ENCODE measurements at regions not wholly inside any gene's neighbourhood (a gene's known extent, or its start where the extent isn't known, plus 50 kb on each side); places are given as distances from the start of the nearest gene placed in this dataset.
A peak's percentile ranks its signal among the peaks of the same experiment; 100 is the strongest.

DNA sequence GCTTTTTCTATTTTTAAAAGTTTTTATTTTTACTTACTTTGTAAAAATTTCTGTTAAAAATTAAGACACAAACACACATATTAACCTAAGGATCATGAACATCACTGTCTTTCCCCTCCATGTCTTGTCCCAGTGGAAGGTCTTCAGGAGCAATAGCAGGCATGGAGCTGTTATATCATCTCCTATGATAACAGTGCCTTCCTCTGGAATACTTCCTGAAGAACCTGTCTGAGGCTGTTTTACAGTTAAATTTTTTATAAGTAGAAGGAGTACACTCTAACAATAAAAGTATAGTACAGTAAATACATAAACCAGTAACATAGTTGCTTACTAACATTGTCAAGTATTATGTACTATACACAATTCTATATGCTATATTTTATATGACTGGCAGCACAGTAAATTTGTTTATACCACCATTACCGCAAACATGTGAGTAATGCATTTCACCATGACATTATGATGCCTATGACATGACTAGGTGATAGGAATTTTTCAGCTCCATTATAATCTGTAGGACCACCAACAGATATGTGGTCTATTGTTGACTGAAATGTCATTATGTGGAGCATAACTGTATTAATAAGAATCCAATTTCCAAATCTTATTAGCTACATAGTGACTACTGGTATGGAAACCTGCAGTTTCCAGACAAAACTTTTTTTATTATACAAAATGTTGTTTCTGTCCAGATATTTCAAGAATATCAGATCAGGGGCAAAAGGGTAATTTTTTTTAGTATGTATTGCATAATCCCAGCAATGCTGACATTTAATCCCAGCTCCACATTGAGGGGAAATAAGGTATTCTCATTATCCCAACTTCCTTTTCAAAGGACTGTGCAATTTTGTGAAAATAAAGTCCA is 337.2 kb upstream of the SLC39A10 start:
- no peaks in the 10 kb centered on the region for H3K4me1 ChIP-seq (ENCODE audit: control insufficient read depth in 1 of 2, low read depth in 2 of 2)
- H3K36me3 ChIP-seq, result no peaks in the 10 kb centered on the region
- H3K27me3 ChIP-seq (replicated peaks; ENCODE audit: insufficient read depth), result no peaks in the 10 kb centered on the region
- DNase-seq (ENCODE audit: low spot score), result no peak
- TF ChIP-seq, protein P1, sequence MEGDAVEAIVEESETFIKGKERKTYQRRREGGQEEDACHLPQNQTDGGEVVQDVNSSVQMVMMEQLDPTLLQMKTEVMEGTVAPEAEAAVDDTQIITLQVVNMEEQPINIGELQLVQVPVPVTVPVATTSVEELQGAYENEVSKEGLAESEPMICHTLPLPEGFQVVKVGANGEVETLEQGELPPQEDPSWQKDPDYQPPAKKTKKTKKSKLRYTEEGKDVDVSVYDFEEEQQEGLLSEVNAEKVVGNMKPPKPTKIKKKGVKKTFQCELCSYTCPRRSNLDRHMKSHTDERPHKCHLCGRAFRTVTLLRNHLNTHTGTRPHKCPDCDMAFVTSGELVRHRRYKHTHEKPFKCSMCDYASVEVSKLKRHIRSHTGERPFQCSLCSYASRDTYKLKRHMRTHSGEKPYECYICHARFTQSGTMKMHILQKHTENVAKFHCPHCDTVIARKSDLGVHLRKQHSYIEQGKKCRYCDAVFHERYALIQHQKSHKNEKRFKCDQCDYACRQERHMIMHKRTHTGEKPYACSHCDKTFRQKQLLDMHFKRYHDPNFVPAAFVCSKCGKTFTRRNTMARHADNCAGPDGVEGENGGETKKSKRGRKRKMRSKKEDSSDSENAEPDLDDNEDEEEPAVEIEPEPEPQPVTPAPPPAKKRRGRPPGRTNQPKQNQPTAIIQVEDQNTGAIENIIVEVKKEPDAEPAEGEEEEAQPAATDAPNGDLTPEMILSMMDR (IDR thresholded peaks at IDR 0.05), result no peak
- H3K9me3 ChIP-seq, result no peaks in the 10 kb centered on the region
- ATAC-seq (ENCODE audit: insufficient number of reproducible peaks, low FRiP score, low read depth), result no peak
- H3K4me3 ChIP-seq, result no peak overlapping the region
- no peak overlapping the region for H3K27ac ChIP-seq

DNA sequence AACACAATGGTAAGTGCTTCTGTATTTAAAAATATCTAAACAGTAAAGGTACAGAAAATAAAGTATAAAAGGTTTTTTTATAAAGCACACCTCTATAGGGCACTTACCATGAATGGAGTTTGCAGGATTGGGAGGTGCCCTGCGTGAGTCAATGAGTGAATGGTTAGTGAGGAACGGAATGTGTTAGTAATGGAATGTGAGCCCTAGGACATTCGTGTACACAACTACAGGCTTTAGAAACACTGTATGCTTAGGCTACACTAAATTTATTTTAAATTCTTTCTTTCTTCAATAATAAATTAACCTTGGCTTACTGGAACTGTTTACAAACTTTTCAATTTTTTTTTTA is 337.9 kb upstream of the SLC39A10 start:
- Histone ChIP-seq H3K9me3 (no peaks in the 10 kb centered on the region), H3K36me3 (no peaks in the 10 kb centered on the region), H3K4me1 (ENCODE audit: control insufficient read depth in 1 of 2, low read depth in 2 of 2) (no peaks in the 10 kb centered on the region), H3K27ac (no peak overlapping the region), H3K4me3 (no peak overlapping the region), H3K27me3 (replicated peaks; ENCODE audit: insufficient read depth) (no peaks in the 10 kb centered on the region)
- TF ChIP-seq, protein P1 (IDR thresholded peaks at IDR 0.05), result no peak
- ATAC-seq (ENCODE audit: insufficient number of reproducible peaks, low FRiP score, low read depth) (no peak), DNase-seq (ENCODE audit: low spot score) (no peak)

DNA sequence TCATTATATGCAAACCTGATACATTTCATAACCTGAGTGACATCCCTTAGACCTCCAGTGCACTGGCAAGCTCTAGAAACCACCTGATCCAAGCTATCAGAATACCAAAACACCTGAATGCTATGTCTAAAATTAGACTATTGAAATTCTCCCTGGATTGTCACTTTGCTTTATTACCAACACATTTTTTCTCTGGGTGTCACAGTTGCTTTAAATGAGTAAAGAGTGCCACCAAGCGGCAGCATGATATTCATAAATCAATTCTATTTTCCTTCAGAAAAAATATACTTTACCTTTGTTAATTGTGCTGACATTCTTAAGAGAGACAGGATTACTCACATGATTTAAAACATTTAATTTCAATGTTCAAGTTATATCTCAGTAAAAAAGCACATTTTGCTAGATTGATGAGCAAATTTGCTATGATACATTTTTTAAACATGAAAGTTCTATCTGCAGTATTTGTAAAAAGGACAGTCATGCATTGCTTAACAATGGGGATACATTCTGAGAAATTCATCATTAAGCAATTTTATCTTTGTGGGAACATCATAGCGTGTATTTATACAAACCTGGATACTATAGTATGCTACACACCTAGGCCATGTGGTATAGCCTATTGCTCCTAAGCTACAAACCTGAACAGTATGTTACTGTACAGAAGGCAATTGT is 338.4 kb upstream of the SLC39A10 start:
- ATAC-seq (ENCODE audit: insufficient number of reproducible peaks, low FRiP score, low read depth) (no peak), DNase-seq (ENCODE audit: low spot score) (no peak)
- Histone ChIP-seq H3K27me3 (replicated peaks; ENCODE audit: insufficient read depth) (no peaks in the 10 kb centered on the region), H3K4me1 (ENCODE audit: control insufficient read depth in 1 of 2, low read depth in 2 of 2) (no peaks in the 10 kb centered on the region), H3K9me3 (no peaks in the 10 kb centered on the region), H3K27ac (no peak overlapping the region), H3K36me3 (no peaks in the 10 kb centered on the region), H3K4me3 (no peak overlapping the region)
- TF ChIP-seq, protein P1 (IDR thresholded peaks at IDR 0.05), result peak; percentile 33

DNA sequence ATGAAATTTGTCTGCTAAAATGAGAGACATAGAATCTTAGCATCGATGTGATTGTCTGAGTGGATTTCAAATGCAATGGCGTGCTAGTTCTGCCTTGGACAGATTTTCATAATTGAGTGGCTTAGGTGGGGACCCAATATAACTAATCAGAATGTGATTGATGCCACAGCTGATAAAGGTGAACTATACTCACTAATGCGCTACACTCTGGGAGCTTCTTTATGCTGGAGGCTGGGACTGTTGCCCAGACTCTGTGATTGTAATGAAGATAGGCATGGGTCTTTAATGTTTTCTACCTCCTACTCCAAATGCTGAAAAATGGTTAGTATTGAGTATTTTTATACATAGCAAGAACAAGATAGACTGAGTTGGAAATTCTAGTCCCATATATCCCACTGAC is 339.5 kb upstream of the SLC39A10 start:
- TF ChIP-seq, protein P1 (IDR thresholded peaks at IDR 0.05), result no peak
- no peaks in the 10 kb centered on the region for H3K4me1 ChIP-seq (ENCODE audit: control insufficient read depth in 1 of 2, low read depth in 2 of 2)
- ATAC-seq (ENCODE audit: insufficient number of reproducible peaks, low FRiP score, low read depth), result no peak
- H3K36me3 ChIP-seq, result no peaks in the 10 kb centered on the region
- H3K27ac ChIP-seq, result no peak overlapping the region
- H3K9me3 ChIP-seq, result no peaks in the 10 kb centered on the region
- no peak for DNase-seq (ENCODE audit: low spot score)
- H3K4me3 ChIP-seq, result no peak overlapping the region
- H3K27me3 ChIP-seq (replicated peaks; ENCODE audit: insufficient read depth), result no peaks in the 10 kb centered on the region

DNA sequence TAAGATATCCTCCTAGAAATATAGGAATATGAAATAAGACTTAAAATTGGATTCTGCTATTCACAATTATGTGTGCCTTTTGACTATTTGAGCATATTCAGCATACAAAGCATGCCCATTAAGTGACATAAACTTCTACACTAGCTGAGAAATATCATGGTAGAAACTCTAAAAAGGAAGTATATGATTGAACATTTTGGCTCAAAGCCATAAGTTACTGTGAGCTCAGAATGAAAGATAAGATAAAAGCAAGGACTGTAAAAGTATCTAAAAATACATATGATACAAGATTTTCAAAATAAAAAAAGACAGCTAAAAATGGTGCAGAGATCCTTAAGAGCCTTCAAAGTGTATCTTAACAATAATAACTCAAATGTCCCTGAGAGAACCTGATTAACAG is 340.5 kb upstream of the SLC39A10 start:
- ATAC-seq (ENCODE audit: insufficient number of reproducible peaks, low FRiP score, low read depth) (no peak), DNase-seq (ENCODE audit: low spot score) (no peak)
- Histone ChIP-seq H3K4me3 (no peak overlapping the region), H3K4me1 (ENCODE audit: control insufficient read depth in 1 of 2, low read depth in 2 of 2) (no peaks in the 10 kb centered on the region), H3K27me3 (replicated peaks; ENCODE audit: insufficient read depth) (no peaks in the 10 kb centered on the region), H3K27ac (no peak overlapping the region), H3K36me3 (no peaks in the 10 kb centered on the region), H3K9me3 (no peaks in the 10 kb centered on the region)
- TF ChIP-seq, protein P1 (IDR thresholded peaks at IDR 0.05), result no peak

All from thoracic aorta (tissue), 2 donors.